ENCODE measurements at regions not wholly inside any gene's neighbourhood (a gene's known extent, or its start where the extent isn't known, plus 50 kb on each side); places are given as distances from the start of the nearest gene placed in this dataset.

GRCh38 chr16:27699540-27699939, 149.6 kb downstream of the KATNIP start:
- Histone ChIP-seq H4K20me1 (ENCODE audit: control insufficient read depth, insufficient read depth, insufficient read length) (no peaks in the 10 kb centered on the region), H3K9me3 (ENCODE audit: control insufficient read depth, low read depth, low read length) (no peaks in the 10 kb centered on the region), H3K4me2 (ENCODE audit: insufficient read depth, insufficient read length, low read length) (no peak overlapping the region), H4K91ac (ENCODE audit: insufficient read length, low read depth, low read length) (no peak overlapping the region), H3K23me2 (ENCODE audit: insufficient read length, low read depth, low read length, poor library complexity, severe bottlenecking) (no peaks in the 10 kb centered on the region), H2AK5ac (ENCODE audit: insufficient read length, low read length) (no peak overlapping the region), H4K8ac (replicated peaks; ENCODE audit: insufficient read length, low read depth, low read length) (no peak overlapping the region), H2BK5ac (ENCODE audit: insufficient read length, low read length) (no peak overlapping the region), H2BK120ac (ENCODE audit: low read depth, low read length, poor library complexity, severe bottlenecking) (no peak overlapping the region), H4K5ac (ENCODE audit: insufficient read length, low read depth, low read length) (no peak overlapping the region), H3K27me3 (ENCODE audit: insufficient read depth, low read length) (no peaks in the 10 kb centered on the region), H3K14ac (ENCODE audit: insufficient read depth, low read length) (no peak overlapping the region), H2BK15ac (ENCODE audit: low read depth, low read length) (no peak overlapping the region), H3K4ac (ENCODE audit: low read depth, low read length) (no peak overlapping the region), H2BK20ac (ENCODE audit: low read depth, low read length, poor library complexity, severe bottlenecking) (no peak overlapping the region), H3K27ac (ENCODE audit: insufficient read length, low read depth, low read length) (no peak overlapping the region), H3K9ac (ENCODE audit: extremely low read depth, insufficient read length, low read length) (no peak overlapping the region), H3K79me2 (ENCODE audit: insufficient read depth, low read length) (no peaks in the 10 kb centered on the region), H3K23ac (ENCODE audit: insufficient read length, low read depth, low read length) (no peak overlapping the region), H2AFZ (ENCODE audit: low read length) (no peak overlapping the region), H3K4me1 (ENCODE audit: insufficient read depth, low read length) (peaks cover 7% of the 10 kb centered on the region; the same call in 1 of the 2 replicates), H3T11ph (ENCODE audit: low read length) (no peak overlapping the region), H3K56ac (ENCODE audit: insufficient read length, low read depth, low read length) (no peak overlapping the region), H3K79me1 (ENCODE audit: insufficient read depth, low read depth, low read length, poor library complexity, severe bottlenecking) (no peaks in the 10 kb centered on the region), H3K18ac (ENCODE audit: insufficient read length, low read depth, low read length) (no peak overlapping the region), H2BK12ac (ENCODE audit: insufficient read length, low read depth, low read length) (no peak overlapping the region)
- Mint-ChIP-seq H3K9me3 (peaks cover 0 to 2% of the 10 kb centered on the region in 2 experiments; a peak in 1 of 5 replicates), H3K4me3 (no peak overlapping the region), H3K4me1 (peaks cover 45 to 53% of the 10 kb centered on the region in 2 experiments), H3K27me3 (ENCODE audit: low read depth) (no peaks in the 10 kb centered on the region; the same call in 1 of the 2 replicates), H3K36me3 (ENCODE audit: insufficient read depth in 1 of 3, low read depth in 3 of 3) (peaks cover 0 to 5% (median 3%) of the 10 kb centered on the region in 3 experiments; a peak in 4 of 7 replicates), H3K27ac (no peak overlapping the region)
- TF ChIP-seq CTCF (conservative IDR thresholded peaks at IDR 0.05) = peak; percentile 31; the same call in 2 of the 3 replicates
- DNase-seq = peak; percentile 48
- WGBS (ENCODE audit: extremely low coverage, insufficient read length, low lambda C conversion rate) = no CpG with 5 or more reads among the region's 7 CpGs
